ENCODE measurements at regions not wholly inside any gene's neighbourhood (a gene's known extent, or its start where the extent isn't known, plus 50 kb on each side); places are given as distances from the start of the nearest gene placed in this dataset.

GRCh38 chr10:109474812-109475211 is 448.5 kb downstream of the XPNPEP1 start:
- no peak for DNase-seq

DNA sequence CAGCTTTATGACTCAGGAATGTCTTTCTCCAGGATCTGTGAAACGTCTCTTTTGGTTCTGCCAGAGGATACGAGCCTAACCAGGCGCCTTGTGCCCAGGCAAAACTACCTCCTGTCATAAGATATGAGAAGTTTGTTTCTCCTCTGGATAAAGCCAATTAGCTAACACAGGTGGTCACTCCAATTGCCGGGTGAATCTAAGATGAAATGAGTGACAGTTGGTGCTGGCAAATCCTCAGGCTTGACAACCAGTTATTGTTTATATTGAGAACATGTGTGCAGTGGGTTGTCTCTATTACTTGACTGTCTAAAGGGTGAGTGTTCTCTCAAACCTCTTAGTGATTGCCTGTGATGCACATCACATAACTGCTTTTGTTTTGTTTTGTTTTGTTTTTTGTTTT is 449.1 kb downstream of the XPNPEP1 start:
- DNase-seq = no peak

DNA sequence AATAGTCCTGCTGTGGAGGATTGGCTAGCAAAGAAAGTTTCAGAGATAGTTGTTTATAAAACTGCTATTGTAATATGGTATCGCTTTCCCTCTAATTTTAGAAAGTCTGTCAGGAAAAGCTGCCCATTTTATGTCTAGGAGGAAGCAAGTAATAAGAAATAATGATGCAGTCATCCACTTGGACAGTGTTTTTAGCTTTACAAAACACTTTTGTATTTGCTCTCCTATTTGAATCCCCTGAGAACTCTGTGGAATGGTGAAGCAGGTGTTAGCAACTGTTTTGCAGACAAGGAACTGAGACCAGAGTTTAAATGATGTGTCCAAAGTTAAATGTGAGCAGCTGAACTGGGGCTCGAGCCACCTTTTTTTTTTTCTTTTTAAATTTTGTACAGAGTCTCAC is 455.8 kb downstream of the XPNPEP1 start:
- DNase-seq = no peak

GRCh38 chr10:109464949-109465348 is 458.4 kb downstream of the XPNPEP1 start:
- DNase-seq = no peak

GRCh38 chr10:109457302-109457638 is 466.0 kb downstream of the XPNPEP1 start:
- DNase-seq = no peak

GRCh38 chr10:109456566-109457301 is 466.6 kb downstream of the XPNPEP1 start:
- DNase-seq = no peak

- DNase-seq = no peak
Measured at GRCh38 chr10:109454691-109455090, 468.6 kb downstream of the XPNPEP1 start.

DNA sequence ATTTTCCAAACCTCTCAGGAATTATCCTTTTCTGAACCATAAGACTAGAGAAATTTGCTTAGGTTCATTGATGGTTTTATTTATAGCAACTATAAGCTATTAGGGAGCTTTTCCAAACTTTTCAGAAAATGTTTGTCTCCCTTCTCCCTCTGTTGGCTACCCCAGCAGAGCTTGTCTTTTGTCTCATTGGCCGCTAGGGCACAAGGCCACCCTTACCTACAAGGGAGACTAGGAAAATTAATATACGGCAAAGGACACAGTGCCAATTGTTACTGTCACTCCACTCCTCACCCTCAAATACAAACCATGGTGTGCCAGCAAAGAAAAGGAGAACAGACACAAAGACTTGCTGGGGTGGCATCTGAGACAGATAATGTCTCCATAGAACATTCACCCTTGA is 471.4 kb downstream of the XPNPEP1 start:
- no peak for DNase-seq

GRCh38 chr10:109450702-109451101 is 472.6 kb downstream of the XPNPEP1 start:
- no peak for DNase-seq

DNA sequence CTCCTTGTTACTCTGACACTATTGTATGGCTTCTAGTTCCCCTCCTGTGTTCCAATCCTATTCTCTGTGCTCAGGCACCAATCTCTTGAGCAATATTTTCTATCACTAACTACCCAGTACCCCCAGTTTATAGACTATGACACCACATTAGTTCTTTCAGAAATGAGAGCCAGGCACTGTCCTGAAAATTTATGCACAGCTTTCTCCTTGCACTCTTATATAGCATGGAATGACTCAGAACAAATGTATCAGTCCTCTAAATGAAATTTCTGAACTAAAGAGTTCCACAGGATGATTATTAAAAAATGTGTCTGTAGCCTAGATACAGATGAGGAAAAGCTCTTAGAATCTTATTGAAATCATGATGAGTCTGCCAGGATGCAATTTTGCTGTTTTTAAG is 489.9 kb downstream of the XPNPEP1 start:
- DNase-seq = no peak

- no peak for DNase-seq
Measured at GRCh38 chr10:109432281-109432680, 491.0 kb downstream of the XPNPEP1 start.

DNA sequence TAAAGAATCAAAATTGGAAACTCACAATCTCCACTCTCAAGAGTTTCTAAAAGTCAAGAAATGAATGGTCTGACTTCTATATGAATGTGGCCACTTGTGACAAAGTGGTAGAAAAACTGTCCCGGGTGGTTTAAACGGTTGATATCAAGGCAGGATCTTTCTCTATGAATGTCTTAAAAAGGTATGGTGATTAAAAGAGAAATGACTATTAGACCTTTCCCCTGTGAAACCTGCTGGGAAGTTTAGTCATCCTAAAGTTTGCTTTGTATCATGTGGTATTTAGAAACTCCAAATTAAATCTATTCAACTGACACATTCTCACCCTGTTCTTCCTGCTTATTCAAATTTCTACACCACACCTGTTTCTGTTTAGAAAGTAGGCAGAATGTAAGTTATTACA is 492.5 kb downstream of the XPNPEP1 start:
- DNase-seq = no peak

DNA sequence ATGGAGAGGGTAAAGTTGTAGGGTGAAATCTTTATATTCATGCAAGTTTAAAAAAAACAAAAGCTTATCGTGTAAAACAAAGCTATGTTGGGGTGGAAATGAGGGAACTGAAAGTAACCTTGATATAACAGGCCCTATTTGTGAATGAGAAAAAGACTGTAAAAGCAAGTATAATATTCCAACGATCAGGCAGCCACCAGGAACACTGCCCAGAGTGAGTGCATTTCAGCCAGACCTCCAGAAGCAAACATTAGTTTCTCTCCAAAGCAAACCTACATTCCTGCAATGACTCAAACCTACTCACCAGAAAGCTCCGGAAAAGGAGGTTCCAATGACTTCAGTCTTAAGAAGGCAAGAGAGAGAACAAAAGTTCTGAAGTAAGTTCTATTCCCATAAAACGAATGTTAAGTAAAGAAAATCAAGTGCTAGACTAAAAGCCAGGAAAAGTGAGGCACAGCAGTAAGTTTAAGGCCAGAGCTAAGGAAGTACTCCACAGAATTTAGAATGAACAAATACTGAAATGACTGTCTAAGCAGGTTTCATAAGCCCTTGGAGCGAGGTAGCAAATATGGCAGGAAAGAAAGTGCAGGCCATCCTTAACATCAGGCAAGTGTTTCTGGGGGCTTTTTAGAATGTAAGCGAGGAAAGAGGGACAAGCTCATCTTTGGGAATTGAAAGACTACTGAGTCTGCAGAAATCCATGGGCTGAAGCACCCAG is 493.1 kb downstream of the XPNPEP1 start:
- no peak for DNase-seq

GRCh38 chr10:109428775-109429491 is 494.4 kb downstream of the XPNPEP1 start:
- DNase-seq = no peak

DNA sequence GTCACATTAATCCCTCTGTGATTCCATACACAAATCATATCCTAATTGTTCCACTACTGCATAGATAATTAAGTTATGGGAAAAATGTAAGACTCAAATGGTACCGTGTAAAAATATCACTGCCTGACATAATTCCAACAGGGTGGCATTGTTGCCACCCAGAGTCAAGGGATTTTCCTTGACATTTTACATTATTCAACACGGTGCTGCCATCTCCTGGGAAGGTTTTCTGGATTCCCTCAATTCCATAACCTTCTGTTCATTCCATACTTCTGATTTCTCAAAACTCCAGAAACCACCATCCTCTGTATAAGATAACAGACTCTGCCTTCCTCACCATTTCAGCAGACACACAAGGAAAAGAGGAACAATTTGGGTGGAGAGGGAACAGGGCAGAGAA is 495.9 kb downstream of the XPNPEP1 start:
- no peak for DNase-seq

GRCh38 chr10:109426987-109427386 is 496.3 kb downstream of the XPNPEP1 start:
- DNase-seq = no peak

DNA sequence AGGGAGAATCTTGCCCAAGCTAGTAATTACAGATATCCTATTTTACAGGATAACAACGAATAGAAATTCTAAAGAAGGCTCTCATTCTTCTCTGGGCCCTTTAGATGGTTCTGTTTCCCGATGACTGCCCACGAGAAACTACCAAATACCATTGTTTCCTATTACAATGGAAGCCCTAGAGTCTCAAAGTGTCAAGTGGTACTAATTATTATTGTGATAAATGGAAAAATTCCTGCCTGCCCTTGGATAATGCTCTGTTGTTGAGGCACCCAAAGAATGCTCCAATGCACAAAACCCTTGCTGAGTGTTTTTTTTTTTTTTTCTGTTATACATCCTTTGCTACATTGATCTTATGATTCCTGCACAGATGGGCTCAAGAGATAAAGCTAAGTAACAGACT is 504.5 kb downstream of the XPNPEP1 start:
- DNase-seq = no peak

DNA sequence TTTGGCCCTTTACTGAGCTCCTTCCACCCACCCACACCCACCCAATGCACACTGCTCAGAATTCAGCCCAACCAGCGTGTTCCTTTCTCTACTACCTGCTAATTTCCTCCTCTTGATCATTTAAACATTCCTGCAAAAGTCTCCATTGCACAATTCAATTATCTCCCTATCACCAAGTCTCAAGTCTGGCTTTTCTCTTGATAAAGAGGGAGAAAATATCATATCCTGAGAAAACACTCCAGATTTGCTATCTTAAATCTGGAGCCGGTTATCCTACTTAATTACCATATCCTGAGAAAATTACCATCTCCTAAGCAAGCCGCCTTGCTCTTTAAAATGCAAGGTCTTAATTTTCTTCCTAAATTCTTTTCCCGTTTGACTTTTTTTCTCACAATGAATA is 505.5 kb downstream of the XPNPEP1 start:
- DNase-seq = no peak

- DNase-seq = no peak
Measured at GRCh38 chr10:109412353-109412752, 511.0 kb downstream of the XPNPEP1 start.

DNA sequence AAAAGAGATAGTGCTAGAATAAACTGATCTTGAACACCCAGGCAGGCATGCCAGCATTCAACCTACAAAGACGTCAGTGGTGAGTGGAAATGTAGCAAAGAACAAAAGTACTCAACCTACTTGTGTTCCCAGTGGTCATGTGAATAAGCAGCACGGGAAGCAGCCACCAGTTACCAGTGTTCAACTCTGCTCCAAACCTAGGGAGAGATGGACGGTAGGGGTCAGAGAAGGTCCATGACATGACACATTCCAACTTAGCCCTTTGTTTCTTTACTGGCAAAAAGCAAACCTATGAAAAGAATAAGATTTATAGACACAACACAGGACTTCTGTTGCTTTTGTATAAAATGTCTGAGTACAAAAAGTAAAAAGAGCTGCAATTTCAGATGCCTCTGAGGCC is 511.4 kb downstream of the XPNPEP1 start:
- DNase-seq = no peak

- no peak for DNase-seq
Measured at GRCh38 chr10:109405338-109405737, 518.0 kb downstream of the XPNPEP1 start.

GRCh38 chr10:109403551-109403950 is 519.8 kb downstream of the XPNPEP1 start:
- DNase-seq = no peak

DNA sequence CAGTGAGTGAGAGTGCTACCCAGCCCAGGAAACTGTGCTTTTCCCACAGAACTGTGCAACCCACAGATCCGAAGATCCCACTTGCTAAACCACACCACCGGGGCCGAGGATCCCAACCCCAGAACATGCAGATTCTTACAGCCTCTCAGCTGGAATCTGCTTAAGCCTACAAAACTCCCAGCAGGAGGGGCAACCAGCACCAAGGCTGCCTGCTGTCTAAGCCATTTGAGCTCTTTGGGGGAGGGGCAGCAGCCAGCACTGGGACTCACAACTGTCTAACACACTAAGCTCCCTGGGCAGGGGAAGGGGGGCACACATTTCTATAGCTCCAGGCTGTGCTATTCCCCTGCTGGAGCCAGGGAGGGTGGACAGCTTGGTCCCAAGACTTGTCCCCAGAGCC is 529.9 kb downstream of the XPNPEP1 start:
- no peak for DNase-seq

DNA sequence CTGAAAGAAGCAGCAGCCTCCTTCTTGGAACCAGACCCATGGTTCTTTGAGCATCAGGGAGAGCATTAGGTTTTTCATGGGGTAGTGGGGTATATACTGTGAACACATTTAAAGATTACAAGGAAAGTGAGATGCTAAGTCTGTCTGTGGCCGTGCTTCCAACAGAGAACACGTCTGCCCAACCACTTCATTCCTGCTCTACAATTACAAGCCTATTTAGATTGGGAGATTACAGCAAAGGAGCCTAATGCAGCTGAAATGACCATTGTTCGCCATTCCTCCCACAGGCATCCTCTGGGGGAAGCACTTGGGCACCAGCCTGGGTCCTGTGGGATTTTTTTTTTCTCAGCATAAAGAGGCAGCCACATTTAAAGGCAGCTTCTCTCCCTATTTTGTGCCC is 536.4 kb downstream of the XPNPEP1 start:
- no peak for DNase-seq

Measured in CD4-positive, alpha-beta T cell treated with Interleukin-21 for 1 hour (primary cell).